ENCODE measurements at regions not wholly inside any gene's neighbourhood (a gene's known extent, or its start where the extent isn't known, plus 50 kb on each side); places are given as distances from the start of the nearest gene placed in this dataset.
"Not testable (repeated sequence)": the region's sequence is repeated elsewhere in the genome, so short reads cannot be mapped to it uniquely, and the experiment has no call there.

DNA sequence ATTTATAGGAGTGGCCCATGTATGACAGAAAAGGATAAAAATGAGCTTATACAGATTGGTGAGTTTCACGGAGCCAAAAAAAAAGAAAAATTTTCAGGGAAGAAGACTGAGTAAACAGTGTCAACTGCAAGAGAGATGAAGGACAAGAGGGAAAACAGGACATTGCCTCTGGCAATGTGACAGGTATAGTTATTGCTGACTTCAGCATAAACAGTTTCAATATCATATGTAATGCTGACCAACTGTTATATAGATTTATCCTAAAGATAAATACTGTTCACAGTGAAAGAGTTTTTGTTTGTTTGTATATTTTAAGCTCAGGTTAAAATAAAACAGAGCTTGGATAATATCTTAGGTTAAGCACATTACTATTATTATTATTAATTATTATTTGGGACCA is 98.0 kb upstream of the FSIP2 start:
- H3K4me1 Mint-ChIP-seq, result no peaks in the 10 kb centered on the region
- no peaks in the 10 kb centered on the region for H3K9me3 Mint-ChIP-seq
- H3K27ac Mint-ChIP-seq, result no peak overlapping the region
- no peaks in the 10 kb centered on the region for H3K27me3 Mint-ChIP-seq
- no peaks in the 10 kb centered on the region for H3K36me3 Mint-ChIP-seq
- H3K4me3 Mint-ChIP-seq, result no peak overlapping the region
- no peak for ATAC-seq

DNA sequence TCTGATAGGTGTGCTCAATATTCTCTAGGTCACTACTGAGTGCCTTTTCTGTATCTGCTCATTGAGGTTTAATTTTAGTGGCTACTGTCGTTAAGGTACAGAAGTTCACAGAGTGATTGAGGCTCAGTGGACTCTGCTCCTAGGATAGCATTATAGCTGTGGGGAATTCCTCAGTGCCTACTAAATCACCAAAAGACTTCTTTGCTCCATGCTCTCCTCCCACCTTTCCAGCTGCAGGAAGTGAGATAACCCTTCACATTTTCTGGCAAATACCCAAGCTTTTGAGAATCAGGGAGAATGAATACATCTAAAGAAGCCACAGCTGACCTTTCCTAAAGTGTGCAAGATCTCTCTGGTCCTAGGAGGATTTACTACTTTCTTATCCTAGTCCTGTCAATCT is 95.2 kb upstream of the FSIP2 start:
- Mint-ChIP-seq H3K4me3 (no peak overlapping the region), H3K27me3 (no peaks in the 10 kb centered on the region), H3K36me3 (no peaks in the 10 kb centered on the region), H3K4me1 (no peaks in the 10 kb centered on the region), H3K9me3 (no peaks in the 10 kb centered on the region), H3K27ac (no peak overlapping the region)
- no peak for ATAC-seq

DNA sequence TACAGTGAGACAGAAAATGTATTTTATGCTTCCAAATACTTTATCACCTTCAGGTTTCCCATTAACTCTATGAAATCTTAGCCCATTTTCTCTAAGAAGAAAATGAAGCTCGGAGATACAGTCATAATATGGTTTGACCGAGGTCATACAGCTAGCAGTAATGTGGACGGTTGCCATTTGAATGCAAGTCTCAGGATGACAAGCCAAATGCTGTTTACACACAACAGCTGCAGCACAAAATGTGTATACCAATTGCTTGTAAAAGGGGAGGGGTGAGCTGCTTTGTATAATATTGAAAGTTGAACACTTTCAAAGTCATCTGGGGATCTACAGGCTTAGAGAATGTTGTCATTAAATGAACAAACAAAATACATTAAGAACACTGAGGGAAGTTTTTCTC is 93.8 kb upstream of the FSIP2 start:
- no peaks in the 10 kb centered on the region for H3K27me3 Mint-ChIP-seq
- H3K4me1 Mint-ChIP-seq, result no peaks in the 10 kb centered on the region
- no peak for ATAC-seq
- H3K9me3 Mint-ChIP-seq, result no peaks in the 10 kb centered on the region
- no peak overlapping the region for H3K4me3 Mint-ChIP-seq
- H3K36me3 Mint-ChIP-seq, result no peaks in the 10 kb centered on the region
- H3K27ac Mint-ChIP-seq, result no peak overlapping the region

- no peaks in the 10 kb centered on the region for H3K4me1 Mint-ChIP-seq
- H3K36me3 Mint-ChIP-seq, result no peaks in the 10 kb centered on the region
- no peak for ATAC-seq
- no peak overlapping the region for H3K27ac Mint-ChIP-seq
- no peaks in the 10 kb centered on the region for H3K9me3 Mint-ChIP-seq
- H3K4me3 Mint-ChIP-seq, result no peak overlapping the region
- no peaks in the 10 kb centered on the region for H3K27me3 Mint-ChIP-seq
Measured at GRCh38 chr2:185645529-185645928, 93.1 kb upstream of the FSIP2 start.

- H3K9me3 Mint-ChIP-seq, result no peaks in the 10 kb centered on the region
- no peaks in the 10 kb centered on the region for H3K36me3 Mint-ChIP-seq
- no peaks in the 10 kb centered on the region for H3K27me3 Mint-ChIP-seq
- ATAC-seq, result no peak
- no peaks in the 10 kb centered on the region for H3K4me1 Mint-ChIP-seq
- no peak overlapping the region for H3K4me3 Mint-ChIP-seq
- no peak overlapping the region for H3K27ac Mint-ChIP-seq
Measured at GRCh38 chr2:185658750-185659149, 79.9 kb upstream of the FSIP2 start.

GRCh38 chr2:185663811-185664210 is 74.8 kb upstream of the FSIP2 start:
- ATAC-seq, result no peak

GRCh38 chr2:185664384-185664783 is 74.2 kb upstream of the FSIP2 start:
- Mint-ChIP-seq H3K27me3 (no peaks in the 10 kb centered on the region), H3K4me3 (no peak overlapping the region), H3K27ac (no peak overlapping the region), H3K36me3 (no peaks in the 10 kb centered on the region), H3K9me3 (peaks cover 4% of the 10 kb centered on the region), H3K4me1 (no peaks in the 10 kb centered on the region)
- no peak for ATAC-seq

More at GRCh38 chr2:185663811-185664210, 74.8 kb upstream of the FSIP2 start:
- Mint-ChIP-seq H3K4me1 (no peaks in the 10 kb centered on the region), H3K4me3 (no peak overlapping the region), H3K9me3 (peaks cover 4% of the 10 kb centered on the region), H3K27ac (no peak overlapping the region), H3K36me3 (no peaks in the 10 kb centered on the region), H3K27me3 (no peaks in the 10 kb centered on the region)

GRCh38 chr2:185665251-185665814 is 73.3 kb upstream of the FSIP2 start:
- Mint-ChIP-seq H3K9me3 (peaks cover 4% of the 10 kb centered on the region), H3K4me3 (no peak overlapping the region), H3K36me3 (no peaks in the 10 kb centered on the region), H3K27ac (no peak overlapping the region), H3K4me1 (no peaks in the 10 kb centered on the region), H3K27me3 (no peaks in the 10 kb centered on the region)
- ATAC-seq, result no peak

- Mint-ChIP-seq H3K4me1 (no peaks in the 10 kb centered on the region), H3K4me3 (no peak overlapping the region), H3K36me3 (no peaks in the 10 kb centered on the region), H3K9me3 (peaks cover 4% of the 10 kb centered on the region), H3K27ac (no peak overlapping the region), H3K27me3 (no peaks in the 10 kb centered on the region)
- ATAC-seq, result no peak
Measured at GRCh38 chr2:185667452-185667851, 71.2 kb upstream of the FSIP2 start.

- no peak overlapping the region for H3K27ac Mint-ChIP-seq
- H3K4me1 Mint-ChIP-seq, result no peaks in the 10 kb centered on the region
- ATAC-seq, result no peak
- no peaks in the 10 kb centered on the region for H3K27me3 Mint-ChIP-seq
- H3K4me3 Mint-ChIP-seq, result no peak overlapping the region
- peaks cover 4% of the 10 kb centered on the region for H3K9me3 Mint-ChIP-seq
- H3K36me3 Mint-ChIP-seq, result no peaks in the 10 kb centered on the region
Measured at GRCh38 chr2:185668710-185669109, 69.9 kb upstream of the FSIP2 start.

DNA sequence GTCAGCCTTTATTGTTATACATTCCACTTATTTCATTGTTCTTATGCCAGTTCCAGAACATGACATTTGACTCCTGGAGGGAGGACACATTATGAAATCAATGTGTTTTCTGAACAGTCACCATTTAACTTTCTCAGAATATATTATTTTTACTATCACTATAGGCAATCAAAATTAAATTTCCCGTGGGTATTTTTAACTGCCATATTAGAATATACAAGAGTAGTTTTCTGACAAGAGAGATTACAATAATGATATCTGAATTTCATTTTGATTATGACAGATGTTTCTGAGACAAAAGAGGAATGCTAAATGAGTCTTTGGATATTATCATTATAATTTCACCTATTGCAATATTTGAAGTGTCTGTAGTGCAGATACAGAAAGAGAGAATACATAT is 64.4 kb upstream of the FSIP2 start:
- Mint-ChIP-seq H3K9me3 (no peaks in the 10 kb centered on the region), H3K4me3 (no peak overlapping the region), H3K4me1 (no peaks in the 10 kb centered on the region), H3K36me3 (no peaks in the 10 kb centered on the region), H3K27me3 (no peaks in the 10 kb centered on the region), H3K27ac (no peak overlapping the region)
- ATAC-seq, result no peak

DNA sequence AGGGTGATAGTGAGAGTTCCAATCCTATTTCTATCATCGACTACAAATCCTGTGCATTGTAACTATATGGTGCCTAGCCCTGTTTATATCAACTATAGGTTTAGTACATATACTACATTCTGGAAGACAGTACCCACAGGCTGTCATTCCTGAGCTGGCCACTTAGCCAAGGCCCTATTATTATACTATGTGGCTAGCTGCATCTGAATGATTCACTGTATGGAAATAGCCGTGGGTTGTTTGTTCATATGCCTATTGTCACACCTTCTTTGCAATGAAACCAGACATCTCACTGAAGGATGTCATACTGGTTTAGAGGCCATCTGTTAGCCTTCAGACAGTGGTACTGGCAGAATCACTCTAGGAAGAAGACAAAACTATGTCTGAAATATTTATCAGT is 62.3 kb upstream of the FSIP2 start:
- H3K4me3 Mint-ChIP-seq, result no peak overlapping the region
- no peak for ATAC-seq
- H3K27me3 Mint-ChIP-seq, result no peaks in the 10 kb centered on the region
- H3K4me1 Mint-ChIP-seq, result no peaks in the 10 kb centered on the region
- no peaks in the 10 kb centered on the region for H3K36me3 Mint-ChIP-seq
- no peaks in the 10 kb centered on the region for H3K9me3 Mint-ChIP-seq
- no peak overlapping the region for H3K27ac Mint-ChIP-seq

GRCh38 chr2:185687001-185687400 is 51.6 kb upstream of the FSIP2 start:
- not testable (repeated sequence) for H3K36me3 Mint-ChIP-seq, H3K9me3 Mint-ChIP-seq, ATAC-seq, H3K27ac Mint-ChIP-seq, H3K4me3 Mint-ChIP-seq, H3K27me3 Mint-ChIP-seq, H3K4me1 Mint-ChIP-seq

GRCh38 chr2:185687967-185688366 is 50.6 kb upstream of the FSIP2 start:
- no peak for ATAC-seq
- Mint-ChIP-seq H3K9me3 (peaks cover 5% of the 10 kb centered on the region), H3K4me1 (no peaks in the 10 kb centered on the region), H3K4me3 (no peak overlapping the region), H3K27ac (no peak overlapping the region), H3K36me3 (no peaks in the 10 kb centered on the region), H3K27me3 (no peaks in the 10 kb centered on the region)

Data from stimulated activated memory B cell treated with anti-CD40 and anti-IgM and Interleukin-4, amounts not matched to agents 10 μg/mL and 1 μg/mL and 100 μg/mL, for 72 hours (primary cell).